Esophagus squamous epithelium (tissue), 4 donors: ENCODE measurements at regions not wholly inside any gene's neighbourhood (a gene's known extent, or its start where the extent isn't known, plus 50 kb on each side); places are given as distances from the start of the nearest gene placed in this dataset.

ENCODE experiments used
- POLR2A ChIP-seq, 4 donors: fragments of 450-650 bp; IDR thresholded peaks; one replicate each; pipeline ENCODE4 v1.6.1; 2017; ENCODE audit warnings: antibody characterized with exemption in 4 of 4, mild to moderate bottlenecking in 4 of 4, moderate library complexity in 3 of 4
- TF ChIP-seq, protein P1 (sequence below), 6 experiments: fragments of 450-650 bp in 4 of 6; fragments of 200-600 bp in 2 of 6; sonication (generic) in 2 of 6; IDR thresholded peaks; one replicate each; pipeline ENCODE4 v1.5.1; 2016 to 2019; ENCODE audit warnings: antibody characterized with exemption in 6 of 6, mild to moderate bottlenecking in 4 of 6, moderate library complexity in 4 of 6

DNA sequence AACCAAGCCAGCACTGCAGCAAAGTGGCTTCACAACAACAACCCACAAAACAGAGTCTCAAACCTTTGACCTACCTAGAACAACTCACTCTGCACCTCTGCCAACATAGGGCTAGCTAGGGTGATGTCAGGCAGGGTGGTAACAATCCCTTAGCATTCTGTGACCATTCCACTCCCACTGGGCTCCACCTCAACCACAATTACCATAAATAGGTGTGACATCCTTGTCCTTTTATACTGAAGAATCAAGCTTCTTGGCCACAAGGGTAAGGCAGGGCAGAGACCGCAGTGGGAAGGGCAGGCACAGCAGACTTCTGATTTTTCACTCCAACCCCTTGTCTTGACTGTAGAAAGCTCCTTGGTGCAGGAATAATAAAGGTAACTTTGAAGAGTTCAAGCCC, 795.4 kb upstream of the DIAPH2 start:
- TF ChIP-seq, protein P1, sequence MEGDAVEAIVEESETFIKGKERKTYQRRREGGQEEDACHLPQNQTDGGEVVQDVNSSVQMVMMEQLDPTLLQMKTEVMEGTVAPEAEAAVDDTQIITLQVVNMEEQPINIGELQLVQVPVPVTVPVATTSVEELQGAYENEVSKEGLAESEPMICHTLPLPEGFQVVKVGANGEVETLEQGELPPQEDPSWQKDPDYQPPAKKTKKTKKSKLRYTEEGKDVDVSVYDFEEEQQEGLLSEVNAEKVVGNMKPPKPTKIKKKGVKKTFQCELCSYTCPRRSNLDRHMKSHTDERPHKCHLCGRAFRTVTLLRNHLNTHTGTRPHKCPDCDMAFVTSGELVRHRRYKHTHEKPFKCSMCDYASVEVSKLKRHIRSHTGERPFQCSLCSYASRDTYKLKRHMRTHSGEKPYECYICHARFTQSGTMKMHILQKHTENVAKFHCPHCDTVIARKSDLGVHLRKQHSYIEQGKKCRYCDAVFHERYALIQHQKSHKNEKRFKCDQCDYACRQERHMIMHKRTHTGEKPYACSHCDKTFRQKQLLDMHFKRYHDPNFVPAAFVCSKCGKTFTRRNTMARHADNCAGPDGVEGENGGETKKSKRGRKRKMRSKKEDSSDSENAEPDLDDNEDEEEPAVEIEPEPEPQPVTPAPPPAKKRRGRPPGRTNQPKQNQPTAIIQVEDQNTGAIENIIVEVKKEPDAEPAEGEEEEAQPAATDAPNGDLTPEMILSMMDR (IDR thresholded peaks at IDR 0.05): no peak
- TF ChIP-seq POLR2A (IDR thresholded peaks at IDR 0.05): no peak
